Lung (tissue), 11 donors: ENCODE measurements at regions not wholly inside any gene's neighbourhood (a gene's known extent, or its start where the extent isn't known, plus 50 kb on each side); places are given as distances from the start of the nearest gene placed in this dataset.

Source experiments
- ATAC-seq: fragments of 200-7000 bp; cut with Tn5 transposase; one replicate; pipeline ENCODE4 v1.9.1; 2020; ENCODE audit warnings: moderate number of reproducible peaks; ENCODE audit not compliant: insufficient read depth, low FRiP score
- DNase-seq, 3 donors: peaks; one replicate each; pipeline ENCODE4 v3.0.0-alpha.2; 2013 to 2017
- H3K27ac ChIP-seq, 2 donors: one replicate each; pipeline ENCODE4 v1.5.1; 2013; ENCODE audit warnings: mild to moderate bottlenecking in 2 of 2, moderate library complexity in 2 of 2, control low read depth in 1 of 2, inconsistent platforms in 1 of 2, low read depth in 1 of 2, low read length in 1 of 2
- H3K27me3 ChIP-seq, 3 donors: one replicate each; pipeline ENCODE4 v1.5.1; 2013; ENCODE audit warnings: low read length in 2 of 3; ENCODE audit not compliant: control insufficient read depth in 3 of 3, insufficient read depth in 3 of 3
- H3K36me3 ChIP-seq, 4 donors: one replicate each; pipeline ENCODE4 v1.5.1; 2013; ENCODE audit warnings: low read length in 4 of 4, mild to moderate bottlenecking in 1 of 4, moderate library complexity in 1 of 4; ENCODE audit not compliant: control insufficient read depth in 4 of 4, insufficient read depth in 4 of 4
- H3K4me1 ChIP-seq, 5 donors: one replicate each; pipeline ENCODE4 v1.5.1; 2013; ENCODE audit warnings: low read length in 5 of 5, mild to moderate bottlenecking in 2 of 5, moderate library complexity in 1 of 5; ENCODE audit not compliant: control insufficient read depth in 5 of 5, insufficient read depth in 5 of 5
- H3K4me3 ChIP-seq: one replicate; pipeline ENCODE4 v1.5.1; 2013; ENCODE audit warnings: mild to moderate bottlenecking, control low read depth, moderate library complexity
- H3K9ac ChIP-seq, 2 donors: one replicate each; pipeline ENCODE4 v1.5.1; 2013; ENCODE audit warnings: low read length in 2 of 2, control low read depth in 1 of 2; ENCODE audit not compliant: insufficient read depth in 1 of 2
- H3K9me3 ChIP-seq, 4 donors: one replicate each; pipeline ENCODE4 v1.5.1; 2013; ENCODE audit warnings: low read length in 3 of 4, mild to moderate bottlenecking in 1 of 4, moderate library complexity in 1 of 4; ENCODE audit not compliant: control insufficient read depth in 4 of 4, insufficient read depth in 3 of 4
- WGBS, 2 donors: extraction: QIAGEN DNeasy Blood & Tissue Kit; methylation state at CpG; one replicate each; pipeline ENCODE4 v1.1.7; 2013; 5-methylcytosine and 5-hydroxymethylcytosine counted together
- TF ChIP-seq, protein P1 (sequence below): IDR thresholded peaks from 2 replicates; pipeline ENCODE4 v1.5.1; 2012; ENCODE audit warnings: mild to moderate bottlenecking; ENCODE audit errors: control extremely low read depth, extremely low read depth
- donor health status: control.
- donor health status: control.
- donor health status: Bipolar disorder and iron deficiency.
- donor health status: healthy.
- donor health status: DM: yes; HTN: yes; CAD: no.

DNA sequence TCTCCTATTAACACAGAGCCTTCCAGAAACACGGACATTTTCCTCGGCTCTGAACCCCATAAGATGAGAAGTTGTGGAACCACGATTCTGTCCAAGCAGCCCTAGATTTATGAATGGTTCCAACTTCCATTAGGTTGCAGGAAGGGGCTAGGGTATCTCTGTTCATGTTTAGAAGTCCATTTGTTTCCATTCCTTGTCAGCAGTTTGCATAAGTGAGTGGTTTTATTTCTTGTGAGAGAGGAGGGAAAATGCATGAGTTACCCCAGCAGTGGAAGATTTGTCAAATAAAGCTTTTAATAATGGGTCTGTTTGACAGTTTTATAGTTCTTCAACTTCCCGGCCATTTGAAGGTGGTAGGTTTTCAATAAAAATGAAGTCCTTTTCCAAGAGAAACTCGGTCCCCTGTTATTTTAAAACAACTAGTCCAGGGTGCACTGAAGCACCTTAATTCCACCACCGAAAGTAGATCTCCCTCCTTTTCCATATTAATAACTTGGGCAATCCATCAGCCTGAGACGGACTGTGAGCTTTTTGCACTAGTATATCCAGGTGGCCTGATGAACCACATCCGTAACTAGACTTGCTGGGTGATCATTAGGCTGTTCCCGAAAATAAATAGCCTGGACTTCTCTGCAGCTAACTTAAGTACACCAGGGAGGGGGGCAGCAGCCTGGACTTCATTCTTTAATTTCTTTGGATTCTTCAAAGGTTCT is 181.3 kb downstream of the TMEM114 start:
- TF ChIP-seq, protein P1, sequence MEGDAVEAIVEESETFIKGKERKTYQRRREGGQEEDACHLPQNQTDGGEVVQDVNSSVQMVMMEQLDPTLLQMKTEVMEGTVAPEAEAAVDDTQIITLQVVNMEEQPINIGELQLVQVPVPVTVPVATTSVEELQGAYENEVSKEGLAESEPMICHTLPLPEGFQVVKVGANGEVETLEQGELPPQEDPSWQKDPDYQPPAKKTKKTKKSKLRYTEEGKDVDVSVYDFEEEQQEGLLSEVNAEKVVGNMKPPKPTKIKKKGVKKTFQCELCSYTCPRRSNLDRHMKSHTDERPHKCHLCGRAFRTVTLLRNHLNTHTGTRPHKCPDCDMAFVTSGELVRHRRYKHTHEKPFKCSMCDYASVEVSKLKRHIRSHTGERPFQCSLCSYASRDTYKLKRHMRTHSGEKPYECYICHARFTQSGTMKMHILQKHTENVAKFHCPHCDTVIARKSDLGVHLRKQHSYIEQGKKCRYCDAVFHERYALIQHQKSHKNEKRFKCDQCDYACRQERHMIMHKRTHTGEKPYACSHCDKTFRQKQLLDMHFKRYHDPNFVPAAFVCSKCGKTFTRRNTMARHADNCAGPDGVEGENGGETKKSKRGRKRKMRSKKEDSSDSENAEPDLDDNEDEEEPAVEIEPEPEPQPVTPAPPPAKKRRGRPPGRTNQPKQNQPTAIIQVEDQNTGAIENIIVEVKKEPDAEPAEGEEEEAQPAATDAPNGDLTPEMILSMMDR, result no peak
- Histone ChIP-seq H3K27ac (no peak overlapping the region), H3K27me3 (no peaks in the 10 kb centered on the region), H3K9me3 (peaks cover 0 to 2% (median under 1%) of the 10 kb centered on the region in 4 donors), H3K4me3 (no peak overlapping the region), H3K4me1 (no peaks in the 10 kb centered on the region), H3K9ac (no peak overlapping the region), H3K36me3 (no peaks in the 10 kb centered on the region)
- no peak for DNase-seq
- WGBS, 2 donors, result 76 to 80% methylated on average over 9 of the region's 9 CpGs
- no peak for ATAC-seq

DNA sequence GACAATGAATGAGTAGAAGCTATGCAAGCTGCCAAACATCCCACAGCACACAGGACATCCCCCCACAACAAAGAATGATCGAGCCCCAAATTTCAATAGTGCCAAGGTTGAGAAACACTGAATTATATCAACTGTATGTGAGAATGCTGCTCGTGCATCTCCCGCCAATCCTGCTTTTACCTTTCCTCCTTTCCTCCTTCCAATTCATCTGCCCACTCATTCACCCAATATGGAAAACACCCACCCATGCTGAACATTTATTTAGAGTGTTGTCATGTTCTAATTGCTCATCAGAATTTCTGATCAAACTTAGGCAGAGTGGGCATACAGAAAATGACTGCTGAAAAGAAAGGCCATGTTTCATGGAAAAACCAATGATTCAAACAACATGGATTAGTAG is 183.0 kb downstream of the TMEM114 start:
- WGBS, 2 donors, result 79 to 94% methylated on average over 3 of the region's 3 CpGs
- Histone ChIP-seq H3K27me3 (no peaks in the 10 kb centered on the region), H3K36me3 (no peaks in the 10 kb centered on the region), H3K4me1 (no peaks in the 10 kb centered on the region), H3K9ac (no peak overlapping the region), H3K9me3 (peaks cover 0 to 5% (median 1%) of the 10 kb centered on the region in 4 donors), H3K4me3 (no peak overlapping the region), H3K27ac (no peak overlapping the region)
- DNase-seq, result no peak
- no peak for ATAC-seq
- TF ChIP-seq, protein P1, result no peak

DNA sequence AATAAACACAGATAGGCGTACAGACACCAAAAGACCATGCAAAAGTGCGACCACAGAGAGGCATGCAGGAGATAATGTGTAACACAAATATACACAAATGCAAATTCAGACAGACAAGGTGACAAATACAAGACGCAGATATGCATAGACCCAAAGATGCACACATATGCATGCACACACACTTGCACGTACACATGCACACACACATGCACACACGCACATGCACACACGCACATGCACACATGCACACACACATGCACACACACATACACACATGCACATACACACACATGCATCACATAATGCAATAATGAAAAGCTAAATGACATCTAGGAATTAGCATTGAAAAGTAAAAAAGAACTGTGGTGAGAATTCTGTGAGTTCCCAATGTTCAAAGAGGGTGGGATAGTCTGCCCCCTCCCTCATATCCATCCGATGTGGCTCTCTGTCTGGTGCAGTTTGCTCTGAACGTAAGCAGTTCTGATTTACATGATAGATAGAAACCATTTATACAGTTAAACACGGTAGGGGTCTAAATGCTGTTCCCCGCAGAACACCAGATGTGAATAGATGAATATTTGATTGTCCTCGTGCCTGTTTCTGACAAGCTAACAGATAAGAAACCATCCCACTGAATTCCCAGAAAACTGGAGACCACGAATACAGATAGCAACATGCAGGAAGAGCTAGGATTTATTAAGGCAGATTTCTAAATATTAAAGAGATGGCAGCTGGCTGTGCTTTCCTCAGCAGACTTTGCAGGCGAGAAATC is 186.1 kb downstream of the TMEM114 start:
- no peak overlapping the region for H3K4me3 ChIP-seq
- H3K36me3 ChIP-seq, result no peaks in the 10 kb centered on the region
- TF ChIP-seq, protein P1, result no peak
- no peak for ATAC-seq
- H3K4me1 ChIP-seq, result no peaks in the 10 kb centered on the region
- no peaks in the 10 kb centered on the region for H3K27me3 ChIP-seq
- no peak overlapping the region for H3K9ac ChIP-seq
- peaks cover 0 to 5% (median 1%) of the 10 kb centered on the region in 4 donors for H3K9me3 ChIP-seq
- no peak for DNase-seq
- H3K27ac ChIP-seq, result no peak overlapping the region
- WGBS, 2 donors, result 67 to 79% methylated on average over 13 of the region's 13 CpGs
